Smooth muscle cell (in vitro differentiated cells): ENCODE measurements at regions not wholly inside any gene's neighbourhood (a gene's known extent, or its start where the extent isn't known, plus 50 kb on each side); places are given as distances from the start of the nearest gene placed in this dataset.
"Not testable (repeated sequence)": the region's sequence is repeated elsewhere in the genome, so short reads cannot be mapped to it uniquely, and the experiment has no call there.

ENCODE experiments used
- DNase-seq: peaks from one replicate; lab custom pipeline; 2025; ENCODE audit not compliant: unreplicated experiment; lab: John Stamatoyannopoulos, UW
- H2AFZ ChIP-seq: fragments of 200-600 bp; sonication (generic); 2 replicates; pipeline ENCODE4 v1.6.0; 2016; ENCODE audit warnings: antibody characterized with exemption, low read depth, mild to moderate bottlenecking
- H3F3A ChIP-seq: fragments of 200-600 bp; sonication (generic); 2 replicates; pipeline ENCODE4 v1.6.0; 2017; ENCODE audit warnings: antibody characterized with exemption, low read depth
- H3K27ac ChIP-seq: fragments of 200-600 bp; sonication (generic); 2 replicates; pipeline ENCODE4 v1.5.1; 2016; ENCODE audit warnings: low read depth, mild to moderate bottlenecking
- H3K27me3 ChIP-seq: fragments of 200-600 bp; sonication (generic); 2 replicates; pipeline ENCODE4 v1.6.1; 2016; ENCODE audit warnings: low read depth, mild to moderate bottlenecking
- H3K36me3 ChIP-seq: fragments of 200-600 bp; sonication (generic); 2 replicates; pipeline ENCODE4 v1.5.1; 2016; ENCODE audit warnings: low read depth
- H3K4me1 ChIP-seq: fragments of 200-600 bp; sonication (generic); 2 replicates; pipeline ENCODE4 v1.5.1; 2016; ENCODE audit warnings: low read depth
- H3K4me2 ChIP-seq: fragments of 200-600 bp; sonication (generic); 2 replicates; pipeline ENCODE4 v1.6.0; 2016; ENCODE audit warnings: mild to moderate bottlenecking
- H3K4me3 ChIP-seq: fragments of 200-600 bp; sonication (generic); 2 replicates; pipeline ENCODE4 v1.5.1; 2016; ENCODE audit warnings: mild to moderate bottlenecking
- H3K79me2 ChIP-seq: fragments of 200-600 bp; sonication (generic); 2 replicates; pipeline ENCODE4 v1.6.0; 2016; ENCODE audit warnings: low read depth, mild to moderate bottlenecking
- H3K9ac ChIP-seq: fragments of 200-600 bp; sonication (generic); 2 replicates; pipeline ENCODE4 v1.6.0; 2016; ENCODE audit warnings: low read depth
- H3K9me3 ChIP-seq: fragments of 200-600 bp; sonication (generic); replicated peaks from 2 replicates; pipeline ENCODE4 v1.5.1; 2016; ENCODE audit warnings: low read depth
- H4K20me1 ChIP-seq: fragments of 200-600 bp; sonication (generic); 2 replicates; pipeline ENCODE4 v1.6.0; 2016; ENCODE audit warnings: low read depth
- WGBS: methylation state at CpG from one replicate; pipeline ENCODE4 v1.1.7; 2016; ENCODE audit warnings: low lambda C conversion rate; 5-methylcytosine and 5-hydroxymethylcytosine counted together
- TF ChIP-seq, protein P1 (sequence below): fragments of 200-600 bp; sonication (generic); IDR thresholded peaks from 2 replicates; pipeline ENCODE4 v1.5.1; 2017; ENCODE audit warnings: borderline replicate concordance, mild to moderate bottlenecking, antibody characterized with exemption; ENCODE audit not compliant: insufficient read depth, poor library complexity, severe bottlenecking

DNA sequence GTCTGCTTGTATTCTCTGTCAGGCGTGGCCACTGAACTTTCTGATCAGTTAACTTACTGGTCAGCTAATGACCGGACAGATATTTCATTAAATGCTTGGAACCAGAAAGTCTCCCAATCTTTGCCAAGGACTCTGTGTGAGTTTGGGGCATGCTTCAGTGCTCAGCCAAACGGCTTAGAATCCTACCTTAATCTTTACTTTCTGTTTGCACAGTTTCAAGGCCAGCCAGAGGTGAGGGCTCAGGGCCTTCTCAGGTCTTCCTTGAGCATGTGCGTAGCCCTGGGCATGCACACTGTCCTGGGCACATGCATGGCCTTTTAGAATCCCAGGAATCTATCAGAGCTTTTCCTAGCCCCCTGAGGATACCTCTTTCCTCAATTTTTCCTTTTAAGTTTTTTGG, 230.1 kb downstream of the RAB11FIP4 start:
- Histone ChIP-seq H3K9me3 (no peaks in the 10 kb centered on the region), H3K4me2 (no peak overlapping the region), H3K27ac (no peak overlapping the region), H2AFZ (no peak overlapping the region), H3K4me1 (no peaks in the 10 kb centered on the region), H4K20me1 (no peaks in the 10 kb centered on the region), H3K36me3 (no peaks in the 10 kb centered on the region), H3K79me2 (no peaks in the 10 kb centered on the region), H3F3A (no peaks in the 10 kb centered on the region), H3K27me3 (no peaks in the 10 kb centered on the region), H3K4me3 (no peak overlapping the region), H3K9ac (no peak overlapping the region)
- no peak for DNase-seq
- TF ChIP-seq, protein P1, sequence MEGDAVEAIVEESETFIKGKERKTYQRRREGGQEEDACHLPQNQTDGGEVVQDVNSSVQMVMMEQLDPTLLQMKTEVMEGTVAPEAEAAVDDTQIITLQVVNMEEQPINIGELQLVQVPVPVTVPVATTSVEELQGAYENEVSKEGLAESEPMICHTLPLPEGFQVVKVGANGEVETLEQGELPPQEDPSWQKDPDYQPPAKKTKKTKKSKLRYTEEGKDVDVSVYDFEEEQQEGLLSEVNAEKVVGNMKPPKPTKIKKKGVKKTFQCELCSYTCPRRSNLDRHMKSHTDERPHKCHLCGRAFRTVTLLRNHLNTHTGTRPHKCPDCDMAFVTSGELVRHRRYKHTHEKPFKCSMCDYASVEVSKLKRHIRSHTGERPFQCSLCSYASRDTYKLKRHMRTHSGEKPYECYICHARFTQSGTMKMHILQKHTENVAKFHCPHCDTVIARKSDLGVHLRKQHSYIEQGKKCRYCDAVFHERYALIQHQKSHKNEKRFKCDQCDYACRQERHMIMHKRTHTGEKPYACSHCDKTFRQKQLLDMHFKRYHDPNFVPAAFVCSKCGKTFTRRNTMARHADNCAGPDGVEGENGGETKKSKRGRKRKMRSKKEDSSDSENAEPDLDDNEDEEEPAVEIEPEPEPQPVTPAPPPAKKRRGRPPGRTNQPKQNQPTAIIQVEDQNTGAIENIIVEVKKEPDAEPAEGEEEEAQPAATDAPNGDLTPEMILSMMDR, result no peak
- WGBS, result 97% methylated on average over 4 of the region's 4 CpGs

DNA sequence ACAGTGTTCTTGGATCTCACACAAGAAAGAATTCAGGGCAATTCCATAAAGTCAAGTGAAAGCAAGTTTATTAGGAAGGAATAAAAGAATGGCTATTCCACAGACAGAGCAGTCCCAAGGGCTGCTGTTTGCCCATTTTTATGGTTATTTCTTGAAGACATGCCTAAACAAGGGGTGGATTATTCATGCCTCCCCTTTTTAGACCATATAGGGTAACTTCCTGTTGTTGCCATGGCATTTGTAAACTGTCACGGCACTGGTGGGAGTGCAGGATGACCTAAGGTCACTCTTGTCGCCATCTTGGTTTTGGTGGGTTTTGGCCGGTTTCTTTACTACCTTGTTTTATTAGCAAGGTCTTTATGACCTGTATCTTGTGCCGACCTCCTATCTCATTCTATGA, 219.6 kb downstream of the RAB11FIP4 start:
- not testable (repeated sequence) for H3K4me2 ChIP-seq, H3K4me3 ChIP-seq, H4K20me1 ChIP-seq, H2AFZ ChIP-seq, H3F3A ChIP-seq, DNase-seq, H3K9ac ChIP-seq, H3K27ac ChIP-seq, H3K9me3 ChIP-seq, H3K4me1 ChIP-seq, H3K27me3 ChIP-seq, H3K79me2 ChIP-seq, H3K36me3 ChIP-seq
- 93% methylated on average over 4 of the region's 4 CpGs for WGBS

DNA sequence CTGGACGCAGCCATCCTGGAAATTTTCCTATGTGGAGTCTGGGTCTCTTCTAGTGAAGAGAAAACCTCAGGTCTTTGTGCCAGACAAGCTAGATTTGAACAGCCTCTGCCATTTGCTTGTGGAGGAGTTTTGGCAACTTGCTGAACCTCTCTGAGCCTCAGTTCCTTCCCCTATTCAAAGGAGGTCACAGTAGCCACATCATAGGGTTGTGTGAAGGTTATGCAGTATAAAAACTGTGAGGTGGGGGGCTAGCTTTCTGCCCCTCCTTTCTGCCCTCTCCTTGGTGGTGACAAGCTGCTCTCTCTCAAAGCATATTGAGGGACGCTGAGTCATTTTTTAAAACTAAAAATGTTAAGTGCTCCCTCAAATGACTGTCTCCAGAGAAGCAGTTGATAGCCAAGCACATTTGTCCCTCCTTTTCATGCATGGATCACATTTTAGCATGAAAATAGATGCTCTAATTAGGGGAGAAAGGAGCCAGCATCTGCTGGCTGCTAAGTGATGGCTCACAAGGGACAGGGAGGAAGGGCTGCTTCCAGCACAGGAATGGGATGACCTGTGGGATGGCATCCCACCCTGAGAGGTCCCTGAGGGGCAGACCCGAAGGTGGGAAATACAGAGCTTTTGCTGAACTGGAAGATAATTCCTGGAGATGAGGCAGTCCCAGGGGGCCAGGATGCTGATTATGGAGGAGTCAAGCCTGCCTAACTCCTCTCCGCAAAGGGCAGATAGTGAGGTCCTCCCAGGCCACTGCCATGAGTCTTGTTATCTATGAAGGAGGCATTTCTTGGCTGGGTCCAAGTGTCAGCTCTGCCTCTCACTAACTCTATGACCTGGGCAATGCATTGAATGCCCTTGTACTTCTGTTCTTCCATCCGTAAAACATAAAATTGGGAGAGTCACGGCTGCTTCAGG, 218.8 kb downstream of the RAB11FIP4 start:
- Histone ChIP-seq H3K36me3 (no peaks in the 10 kb centered on the region), H2AFZ (no peak overlapping the region), H3K4me1 (no peaks in the 10 kb centered on the region), H4K20me1 (no peaks in the 10 kb centered on the region), H3K79me2 (no peaks in the 10 kb centered on the region), H3K27me3 (no peaks in the 10 kb centered on the region), H3K9ac (no peak overlapping the region), H3K9me3 (no peaks in the 10 kb centered on the region), H3K27ac (no peak overlapping the region), H3F3A (no peaks in the 10 kb centered on the region), H3K4me2 (no peak overlapping the region), H3K4me3 (no peak overlapping the region)
- no peak for DNase-seq
- WGBS, result 87% methylated on average over 6 of the region's 6 CpGs
- TF ChIP-seq, protein P1, result no peak

DNA sequence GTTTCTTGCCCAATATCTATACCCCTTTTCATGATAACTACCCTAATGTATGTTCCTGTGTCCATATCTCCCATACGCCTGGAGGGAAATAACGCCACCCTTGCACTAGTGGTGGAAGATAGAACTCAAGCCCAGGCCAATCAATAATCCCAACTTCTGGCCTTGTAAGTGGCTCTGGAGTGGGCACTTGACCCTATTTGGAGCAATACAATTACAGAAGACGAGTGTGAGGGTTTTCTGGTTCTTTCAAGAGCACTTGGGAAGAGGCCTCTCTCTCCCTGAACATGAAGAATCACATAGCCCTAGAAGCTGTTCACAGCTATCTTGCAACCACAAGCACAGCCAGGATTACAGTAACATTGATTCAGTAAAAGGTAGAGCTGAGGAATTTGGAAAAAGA, 217.9 kb downstream of the RAB11FIP4 start:
- 80% methylated on average over 3 of the region's 3 CpGs for whole genome bisulfite sequencing
- H3K27me3 ChIP-seq, result no peaks in the 10 kb centered on the region
- DNase-seq, result no peak

More for the DNA sequence above, 217.9 kb downstream of the RAB11FIP4 start:
- Histone ChIP-seq H3K4me2 (no peak overlapping the region), H3K36me3 (no peaks in the 10 kb centered on the region), H3K4me1 (no peaks in the 10 kb centered on the region), H3K27ac (no peak overlapping the region), H2AFZ (no peak overlapping the region), H3K79me2 (no peaks in the 10 kb centered on the region), H3K9ac (no peak overlapping the region), H3F3A (no peaks in the 10 kb centered on the region), H3K4me3 (no peak overlapping the region), H3K9me3 (no peaks in the 10 kb centered on the region), H4K20me1 (no peaks in the 10 kb centered on the region)
- TF ChIP-seq, protein P1, result no peak
